Loucy (cell line): ENCODE measurements at regions not wholly inside any gene's neighbourhood (a gene's known extent, or its start where the extent isn't known, plus 50 kb on each side); places are given as distances from the start of the nearest gene placed in this dataset.

ENCODE experiments used
- H2AFZ ChIP-seq: fragments of 200-600 bp; sonication (generic); 2 replicates; pipeline ENCODE4 v1.6.0; 2016; ENCODE audit warnings: antibody characterized with exemption, mild to moderate bottlenecking, low read length, moderate library complexity
- H3F3A ChIP-seq: fragments of 200-600 bp; 2 replicates; pipeline ENCODE4 v1.6.0; 2016; ENCODE audit warnings: antibody characterized with exemption, low read depth, mild to moderate bottlenecking
- H3K27me3 ChIP-seq: fragments of 200-600 bp; sonication (generic); 2 replicates; pipeline ENCODE4 v1.6.1; 2014; ENCODE audit warnings: low read length, mild to moderate bottlenecking; ENCODE audit not compliant: insufficient read depth, poor library complexity, severe bottlenecking
- H3K36me3 ChIP-seq: fragments of 200-600 bp; sonication (generic); 2 replicates; pipeline ENCODE4 v1.6.1; 2016; ENCODE audit warnings: low read length; ENCODE audit not compliant: insufficient read depth
- H3K4me1 ChIP-seq: fragments of 200-600 bp; sonication (generic); 2 replicates; pipeline ENCODE4 v1.5.1; 2014; ENCODE audit warnings: low read length, mild to moderate bottlenecking; ENCODE audit not compliant: insufficient read depth, poor library complexity, severe bottlenecking
- H3K4me2 ChIP-seq: fragments of 200-600 bp; sonication (generic); 2 replicates; pipeline ENCODE4 v1.6.0; 2014; ENCODE audit warnings: antibody characterized with exemption, low read length, low read depth, mild to moderate bottlenecking; ENCODE audit not compliant: poor library complexity, severe bottlenecking
- H3K4me3 ChIP-seq: fragments of 200-600 bp; sonication (generic); 2 replicates; pipeline ENCODE4 v1.5.1; 2014; ENCODE audit warnings: low read length, mild to moderate bottlenecking, mixed read lengths; ENCODE audit not compliant: poor library complexity, severe bottlenecking
- H3K79me2 ChIP-seq: fragments of 200-600 bp; sonication (generic); 2 replicates; pipeline ENCODE4 v1.6.1; 2014; ENCODE audit warnings: low read length; ENCODE audit not compliant: insufficient read depth
- H3K9ac ChIP-seq: fragments of 200-600 bp; sonication (generic); 2 replicates; pipeline ENCODE4 v1.6.0; 2014; ENCODE audit warnings: mild to moderate bottlenecking, low read depth, low read length, moderate library complexity; ENCODE audit not compliant: poor library complexity, severe bottlenecking
- H3K9me2 ChIP-seq: fragments of 200-600 bp; sonication (generic); replicated peaks from 2 replicates; pipeline ENCODE4 v1.6.1; 2016; ENCODE audit warnings: low read depth, low read length, mixed read lengths
- H3K9me3 ChIP-seq: fragments of 200-600 bp; sonication (generic); 2 replicates; pipeline ENCODE4 v1.6.1; 2014; ENCODE audit warnings: mild to moderate bottlenecking, antibody characterized with exemption, low read length, low read depth; ENCODE audit not compliant: insufficient read depth
- H4K20me1 ChIP-seq: fragments of 200-600 bp; sonication (generic); 2 replicates; pipeline ENCODE4 v1.6.0; 2014; ENCODE audit warnings: antibody characterized with exemption, low read length, mild to moderate bottlenecking; ENCODE audit not compliant: insufficient read depth, poor library complexity, severe bottlenecking
- CTCF ChIP-seq: fragments of 200-600 bp; sonication (generic); conservative IDR thresholded peaks from 2 replicates; pipeline ENCODE4 v1.5.1; 2014; ENCODE audit warnings: mild to moderate bottlenecking, antibody characterized with exemption, low read length
- EZH2phosphoT487 ChIP-seq: fragments of 200-600 bp; IDR thresholded peaks from 2 replicates; pipeline ENCODE4 v1.6.1; 2018; ENCODE audit warnings: antibody characterized with exemption, mild to moderate bottlenecking, moderate library complexity, borderline replicate concordance

DNA sequence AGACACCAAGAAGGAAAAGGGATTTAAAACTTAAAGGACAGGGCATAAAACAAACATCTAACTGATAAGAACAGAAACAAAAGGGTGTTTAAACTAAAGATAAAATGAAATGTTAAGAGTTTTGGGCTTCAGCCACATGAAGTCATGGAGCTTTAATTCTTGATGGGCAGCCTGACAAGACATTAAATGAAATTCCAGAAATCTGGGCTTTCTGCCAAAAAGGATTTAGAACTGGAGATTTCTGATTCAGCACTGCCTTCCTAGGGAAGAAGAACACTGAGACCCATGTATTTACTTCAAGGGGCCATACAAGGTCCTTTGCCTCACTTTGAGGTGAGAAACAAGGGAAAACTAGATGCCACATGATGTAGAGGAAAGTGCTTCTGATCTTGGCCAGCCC is 355.9 kb upstream of the RAG2 start:
- no peaks in the 10 kb centered on the region for H3K27me3 ChIP-seq
- no peaks in the 10 kb centered on the region for H3K4me1 ChIP-seq
- no peak overlapping the region for H3K4me3 ChIP-seq
- H2AFZ ChIP-seq, result no peak overlapping the region
- no peaks in the 10 kb centered on the region for H3K9me3 ChIP-seq
- no peak for TF ChIP-seq EZH2phosphoT487
- no peak for TF ChIP-seq CTCF
- no peaks in the 10 kb centered on the region for H3K9me2 ChIP-seq
- H3F3A ChIP-seq, result no peaks in the 10 kb centered on the region
- no peaks in the 10 kb centered on the region for H3K36me3 ChIP-seq
- no peak overlapping the region for H3K4me2 ChIP-seq
- H4K20me1 ChIP-seq, result no peaks in the 10 kb centered on the region
- H3K9ac ChIP-seq, result no peak overlapping the region
- no peaks in the 10 kb centered on the region for H3K79me2 ChIP-seq

GRCh38 chr11:36948460-36949127 is 350.6 kb upstream of the RAG2 start:
- H3K9me3 ChIP-seq, result no peaks in the 10 kb centered on the region
- H2AFZ ChIP-seq, result no peak overlapping the region
- no peaks in the 10 kb centered on the region for H3K4me1 ChIP-seq
- TF ChIP-seq EZH2phosphoT487 (no peak), CTCF (no peak)
- no peaks in the 10 kb centered on the region for H3K79me2 ChIP-seq
- H3K36me3 ChIP-seq, result no peaks in the 10 kb centered on the region
- no peaks in the 10 kb centered on the region for H4K20me1 ChIP-seq
- H3F3A ChIP-seq, result no peaks in the 10 kb centered on the region
- no peak overlapping the region for H3K4me2 ChIP-seq
- no peaks in the 10 kb centered on the region for H3K27me3 ChIP-seq
- H3K4me3 ChIP-seq, result no peak overlapping the region
- H3K9me2 ChIP-seq, result no peaks in the 10 kb centered on the region
- no peak overlapping the region for H3K9ac ChIP-seq

GRCh38 chr11:36945384-36945783 is 347.3 kb upstream of the RAG2 start:
- Histone ChIP-seq H4K20me1 (no peaks in the 10 kb centered on the region), H3K4me2 (no peak overlapping the region), H3K4me1 (no peaks in the 10 kb centered on the region), H3F3A (no peaks in the 10 kb centered on the region), H3K9me3 (no peaks in the 10 kb centered on the region), H3K4me3 (no peak overlapping the region), H3K27me3 (no peaks in the 10 kb centered on the region), H3K9ac (no peak overlapping the region), H3K9me2 (no peaks in the 10 kb centered on the region), H3K36me3 (no peaks in the 10 kb centered on the region), H3K79me2 (no peaks in the 10 kb centered on the region), H2AFZ (no peak overlapping the region)
- no peak for TF ChIP-seq EZH2phosphoT487
- peak; percentile 72 for TF ChIP-seq CTCF
